ENCODE measurements at regions not wholly inside any gene's neighbourhood (a gene's known extent, or its start where the extent isn't known, plus 50 kb on each side); places are given as distances from the start of the nearest gene placed in this dataset.

- TF ChIP-seq CTCF (IDR thresholded peaks at IDR 0.05) (no peak), POLR2A (IDR thresholded peaks at IDR 0.05) (no peak)
Observed at GRCh38 chr13:34249546-34250039, 431.6 kb downstream of the RFC3 start.
